ENCODE measurements at regions not wholly inside any gene's neighbourhood (a gene's known extent, or its start where the extent isn't known, plus 50 kb on each side); places are given as distances from the start of the nearest gene placed in this dataset.
A peak's percentile ranks its signal among the peaks of the same experiment; 100 is the strongest.

- Histone ChIP-seq H3K9me3 (no peaks in the 10 kb centered on the region), H3K4me3 (no peak overlapping the region), H3K36me3 (no peaks in the 10 kb centered on the region), H3K27me3 (no peaks in the 10 kb centered on the region)
- DNase-seq = no peak
Observed at GRCh38 chr4:74583089-74583700, 138.3 kb downstream of the AREG start.

- Histone ChIP-seq H3K27me3 (no peaks in the 10 kb centered on the region), H3K36me3 (no peaks in the 10 kb centered on the region), H3K9me3 (no peaks in the 10 kb centered on the region), H3K4me3 (no peak overlapping the region)
- DNase-seq = no peak
Observed at GRCh38 chr4:74583757-74584156, 138.8 kb downstream of the AREG start.

- DNase-seq = no peak
- H3K9me3 ChIP-seq = no peaks in the 10 kb centered on the region
- H3K27me3 ChIP-seq = no peaks in the 10 kb centered on the region
- no peaks in the 10 kb centered on the region for H3K36me3 ChIP-seq
- H3K4me3 ChIP-seq = no peak overlapping the region
Observed at GRCh38 chr4:74588350-74588749, 143.4 kb downstream of the AREG start.

GRCh38 chr4:74590476-74590875 is 145.5 kb downstream of the AREG start:
- Histone ChIP-seq H3K9me3 (no peaks in the 10 kb centered on the region), H3K4me3 (no peak overlapping the region), H3K36me3 (no peaks in the 10 kb centered on the region), H3K27me3 (no peaks in the 10 kb centered on the region)
- DNase-seq = no peak

GRCh38 chr4:74598611-74599325 is 153.8 kb downstream of the AREG start:
- Histone ChIP-seq H3K36me3 (no peaks in the 10 kb centered on the region), H3K4me3 (no peak overlapping the region), H3K27me3 (no peaks in the 10 kb centered on the region), H3K9me3 (no peaks in the 10 kb centered on the region)
- no peak for DNase-seq

GRCh38 chr4:74603186-74603585 is 158.2 kb downstream of the AREG start:
- Histone ChIP-seq H3K36me3 (no peaks in the 10 kb centered on the region), H3K27me3 (no peaks in the 10 kb centered on the region), H3K9me3 (no peaks in the 10 kb centered on the region), H3K4me3 (no peak overlapping the region)
- DNase-seq = no peak

GRCh38 chr4:74608151-74608949 is 163.4 kb downstream of the AREG start:
- H3K27me3 ChIP-seq = no peaks in the 10 kb centered on the region
- no peak for DNase-seq

GRCh38 chr4:74610491-74610890 is 165.6 kb downstream of the AREG start:
- no peak for DNase-seq
- H3K9me3 ChIP-seq = no peaks in the 10 kb centered on the region
- no peaks in the 10 kb centered on the region for H3K36me3 ChIP-seq
- no peaks in the 10 kb centered on the region for H3K27me3 ChIP-seq
- H3K4me3 ChIP-seq = no peak overlapping the region

More at GRCh38 chr4:74608151-74608949, 163.4 kb downstream of the AREG start:
- no peak overlapping the region for H3K4me3 ChIP-seq
- H3K9me3 ChIP-seq = no peaks in the 10 kb centered on the region
- H3K36me3 ChIP-seq = no peaks in the 10 kb centered on the region

- Histone ChIP-seq H3K9me3 (peaks cover 4% of the 10 kb centered on the region; the same call in 1 of the 2 replicates), H3K4me3 (no peak overlapping the region), H3K27me3 (no peaks in the 10 kb centered on the region), H3K36me3 (no peaks in the 10 kb centered on the region)
- no peak for DNase-seq
Observed at GRCh38 chr4:74612837-74613236, 167.9 kb downstream of the AREG start.

GRCh38 chr4:74613266-74613665 is 168.3 kb downstream of the AREG start:
- H3K27me3 ChIP-seq = no peaks in the 10 kb centered on the region
- DNase-seq = no peak
- H3K4me3 ChIP-seq = no peak overlapping the region
- H3K36me3 ChIP-seq = no peaks in the 10 kb centered on the region
- peaks cover 4% of the 10 kb centered on the region; the same call in 1 of the 2 replicates for H3K9me3 ChIP-seq

GRCh38 chr4:74615411-74615810 is 170.5 kb downstream of the AREG start:
- H3K9me3 ChIP-seq = peaks cover 4% of the 10 kb centered on the region; the same call in 1 of the 2 replicates
- no peaks in the 10 kb centered on the region for H3K36me3 ChIP-seq
- no peaks in the 10 kb centered on the region for H3K27me3 ChIP-seq
- DNase-seq = no peak
- H3K4me3 ChIP-seq = no peak overlapping the region

- H3K27me3 ChIP-seq = no peaks in the 10 kb centered on the region
- H3K36me3 ChIP-seq = no peaks in the 10 kb centered on the region
- no peak overlapping the region for H3K4me3 ChIP-seq
- H3K9me3 ChIP-seq = peaks cover 4% of the 10 kb centered on the region; the same call in 1 of the 2 replicates
- DNase-seq = no peak
Observed at GRCh38 chr4:74618166-74618565, 173.2 kb downstream of the AREG start.

- DNase-seq = peak; percentile 1
- H3K36me3 ChIP-seq = no peaks in the 10 kb centered on the region
- H3K27me3 ChIP-seq = no peaks in the 10 kb centered on the region
- H3K4me3 ChIP-seq = no peak overlapping the region
- peaks cover 4% of the 10 kb centered on the region; the same call in 1 of the 2 replicates for H3K9me3 ChIP-seq
Observed at GRCh38 chr4:74618659-74619058, 173.7 kb downstream of the AREG start.

GRCh38 chr4:74619931-74620702 is 174.2 kb downstream of the BTC start:
- H3K36me3 ChIP-seq = no peaks in the 10 kb centered on the region
- H3K4me3 ChIP-seq = no peak overlapping the region
- no peaks in the 10 kb centered on the region for H3K27me3 ChIP-seq
- no peak for DNase-seq
- peaks cover 4% of the 10 kb centered on the region; the same call in 1 of the 2 replicates for H3K9me3 ChIP-seq

GRCh38 chr4:74621616-74622015 is 172.7 kb downstream of the BTC start:
- H3K4me3 ChIP-seq = no peak overlapping the region
- H3K27me3 ChIP-seq = no peaks in the 10 kb centered on the region
- H3K9me3 ChIP-seq = no peaks in the 10 kb centered on the region
- H3K36me3 ChIP-seq = no peaks in the 10 kb centered on the region
- DNase-seq = no peak

GRCh38 chr4:74623041-74623440 is 171.3 kb downstream of the BTC start:
- H3K4me3 ChIP-seq = no peak overlapping the region
- no peaks in the 10 kb centered on the region for H3K27me3 ChIP-seq
- no peaks in the 10 kb centered on the region for H3K36me3 ChIP-seq
- no peak for DNase-seq
- no peaks in the 10 kb centered on the region for H3K9me3 ChIP-seq

Data from MG63 (cell line).